Inferior parietal cortex (tissue), 1 donor: ENCODE measurements at regions not wholly inside any gene's neighbourhood (a gene's known extent, or its start where the extent isn't known, plus 50 kb on each side); places are given as distances from the start of the nearest gene placed in this dataset.
A peak's percentile ranks its signal among the peaks of the same experiment; 100 is the strongest.

Experiments
- DNase-seq: peaks from one replicate; pipeline ENCODE4 v3.0.0-alpha.2; 2016; ENCODE audit errors: extremely low spot score

- DNase-seq, result no peak
Observed at GRCh38 chr10:107847620-107848019, 683.1 kb upstream of the SORCS1 start.

DNA sequence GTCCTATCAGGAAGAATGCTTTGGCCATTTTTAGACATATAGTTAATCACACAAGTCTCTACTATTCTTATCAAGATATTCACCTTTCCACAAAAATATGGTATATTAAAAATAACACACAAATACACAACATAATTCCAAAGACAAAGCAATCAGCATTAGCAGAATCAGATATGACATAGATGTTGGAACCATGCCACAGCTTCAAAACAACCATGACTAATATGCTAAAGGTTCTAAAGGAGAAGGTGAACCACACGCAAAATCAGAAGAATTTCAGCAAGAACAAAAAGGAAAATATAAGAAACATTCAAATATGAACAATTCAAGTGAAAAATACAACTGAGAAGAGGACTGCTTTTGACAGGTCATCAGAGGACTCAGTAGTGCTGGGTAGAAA lies 670.2 kb upstream of the SORCS1 start:
- DNase-seq, result no peak

- no peak for DNase-seq
Observed at GRCh38 chr10:107831772-107832171, 667.3 kb upstream of the SORCS1 start.

DNA sequence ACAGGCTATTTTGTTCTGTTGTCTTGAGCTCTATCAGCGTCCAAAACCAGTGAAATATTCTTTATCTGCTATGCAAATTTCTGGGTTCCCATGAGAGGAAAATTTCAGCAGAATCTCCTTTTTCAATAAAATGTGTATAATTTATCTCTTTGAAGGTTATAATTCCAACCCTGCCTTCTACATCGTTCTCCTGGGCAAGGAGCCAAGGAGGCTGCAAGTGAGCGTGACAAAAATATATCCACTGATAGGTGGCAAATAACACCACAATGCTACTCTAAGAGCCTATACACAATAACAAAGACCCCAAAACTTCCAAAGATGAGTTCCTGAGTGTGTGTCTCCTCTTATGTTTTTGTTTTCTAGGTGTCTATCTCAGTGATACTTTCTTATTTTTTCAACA lies 664.7 kb upstream of the SORCS1 start:
- no peak for DNase-seq

- no peak for DNase-seq
Observed at GRCh38 chr10:107826171-107826570, 661.7 kb upstream of the SORCS1 start.

- DNase-seq, result peak; percentile 75
Observed at GRCh38 chr10:107814865-107815487, 650.5 kb upstream of the SORCS1 start.

DNA sequence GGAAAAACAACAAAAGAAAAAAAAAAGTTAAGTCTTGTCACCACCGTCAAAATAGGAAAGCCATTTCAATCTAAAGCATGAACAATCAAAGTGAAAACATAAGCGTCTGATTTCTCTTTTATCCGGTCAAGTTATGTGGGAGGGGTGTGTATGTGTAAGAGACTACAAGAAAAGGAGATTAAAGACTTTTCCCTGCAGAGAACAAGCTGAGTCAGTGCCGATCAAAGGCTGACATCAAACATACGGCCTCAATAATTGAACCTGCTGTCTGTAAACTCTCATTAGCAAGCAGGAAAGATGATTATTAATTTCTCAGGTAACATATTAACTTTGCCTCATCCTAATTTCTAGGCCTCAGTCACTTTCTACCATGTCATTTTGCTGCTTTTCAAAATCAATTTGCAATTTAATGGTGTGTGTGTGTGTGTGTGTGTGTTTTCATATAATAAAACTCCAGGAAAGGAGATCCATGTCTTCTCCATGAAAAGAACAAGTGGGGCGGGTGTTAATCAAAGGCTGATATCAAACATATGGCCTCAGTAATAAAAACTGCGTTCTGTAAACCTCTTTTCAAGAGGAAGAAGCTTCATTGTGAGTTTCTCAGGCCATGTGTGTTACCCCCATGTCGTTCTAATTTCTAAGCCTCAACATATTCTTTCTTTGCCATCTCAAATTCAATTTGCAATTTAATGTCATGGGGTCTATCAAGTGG lies 649.1 kb upstream of the SORCS1 start:
- no peak for DNase-seq

DNA sequence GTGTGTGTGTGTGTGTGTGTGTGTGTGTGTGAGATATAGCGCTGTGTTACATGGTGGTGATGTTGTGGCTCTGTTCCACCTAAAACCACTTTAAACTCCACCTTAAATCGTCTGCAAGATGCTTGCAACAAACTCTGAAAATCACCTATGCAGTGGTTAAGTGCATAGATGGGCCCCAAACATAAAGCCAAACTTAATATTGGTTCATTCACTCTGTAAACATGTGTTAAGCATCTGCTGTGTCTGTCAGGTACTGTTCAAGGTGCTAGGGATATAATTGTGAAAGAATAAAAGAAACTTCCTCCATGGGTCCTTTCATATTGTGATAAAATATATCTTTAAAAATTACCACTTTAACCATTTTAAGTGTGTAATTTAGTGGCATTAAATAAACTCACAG lies 645.4 kb upstream of the SORCS1 start:
- DNase-seq, result no peak

GRCh38 chr10:107807836-107808235 lies 643.3 kb upstream of the SORCS1 start:
- no peak for DNase-seq

- no peak for DNase-seq
Observed at GRCh38 chr10:107806026-107806425, 641.5 kb upstream of the SORCS1 start.

- DNase-seq, result no peak
Observed at GRCh38 chr10:107803546-107803945, 639.0 kb upstream of the SORCS1 start.

- DNase-seq, result no peak
Observed at GRCh38 chr10:107800061-107800460, 635.6 kb upstream of the SORCS1 start.

- no peak for DNase-seq
Observed at GRCh38 chr10:107790271-107790670, 625.8 kb upstream of the SORCS1 start.

DNA sequence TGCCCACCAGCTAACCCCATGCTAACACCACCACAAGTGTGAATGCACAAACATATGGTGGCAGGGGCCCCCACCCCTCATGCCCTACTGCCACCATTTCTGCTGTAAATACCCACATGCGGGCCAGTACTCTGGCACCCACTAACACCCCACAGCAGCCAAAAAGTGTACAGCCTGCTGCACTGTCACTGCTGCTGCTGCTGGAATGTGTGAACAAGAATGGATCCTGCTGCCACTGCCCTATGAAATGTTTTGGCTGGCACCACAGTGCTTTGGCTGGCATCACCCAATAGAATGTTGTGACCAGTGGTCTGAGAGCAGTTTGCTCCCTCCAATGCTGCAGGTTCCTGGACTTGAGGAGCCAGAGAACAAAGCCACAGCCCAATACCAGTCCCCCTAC lies 606.6 kb upstream of the SORCS1 start:
- DNase-seq, result no peak

DNA sequence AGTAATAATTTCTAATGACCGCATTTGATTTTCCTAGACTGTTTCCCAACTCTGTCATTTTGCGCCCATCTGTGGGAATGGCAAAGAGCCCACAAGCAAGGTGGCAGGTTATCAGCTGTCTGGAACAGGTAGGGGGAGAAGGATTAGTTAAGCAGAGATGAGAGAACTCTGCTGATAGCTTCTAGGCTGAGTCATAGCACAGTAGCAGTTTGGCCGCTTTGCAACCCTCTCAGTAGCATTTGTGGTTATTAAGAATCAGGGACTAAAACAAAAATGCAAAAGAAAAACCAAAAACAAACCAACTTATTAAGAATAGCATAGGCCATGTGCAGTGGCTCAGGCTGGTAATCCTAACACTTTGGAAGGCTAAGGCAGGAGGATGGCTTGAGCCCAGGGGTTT lies 602.7 kb upstream of the SORCS1 start:
- DNase-seq, result no peak

DNA sequence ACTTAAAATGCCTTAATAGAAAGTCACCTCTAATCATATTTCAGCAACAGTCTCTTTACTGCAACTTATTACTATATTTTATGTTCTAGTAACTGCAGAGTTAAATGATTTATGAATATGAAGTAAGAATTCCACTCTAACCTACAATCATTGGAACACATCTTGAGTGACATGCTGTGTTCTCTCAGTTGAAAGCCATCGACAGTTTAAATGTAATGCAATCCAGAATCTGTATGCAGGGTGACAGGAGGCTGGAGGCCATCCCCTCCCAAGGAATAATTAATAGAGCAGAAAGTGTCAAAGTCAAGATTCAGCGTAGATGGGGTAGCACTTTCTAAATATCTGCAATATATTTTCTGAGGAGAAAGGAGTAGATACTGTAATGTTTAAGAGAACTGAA lies 590.3 kb upstream of the SORCS1 start:
- DNase-seq, result no peak

DNA sequence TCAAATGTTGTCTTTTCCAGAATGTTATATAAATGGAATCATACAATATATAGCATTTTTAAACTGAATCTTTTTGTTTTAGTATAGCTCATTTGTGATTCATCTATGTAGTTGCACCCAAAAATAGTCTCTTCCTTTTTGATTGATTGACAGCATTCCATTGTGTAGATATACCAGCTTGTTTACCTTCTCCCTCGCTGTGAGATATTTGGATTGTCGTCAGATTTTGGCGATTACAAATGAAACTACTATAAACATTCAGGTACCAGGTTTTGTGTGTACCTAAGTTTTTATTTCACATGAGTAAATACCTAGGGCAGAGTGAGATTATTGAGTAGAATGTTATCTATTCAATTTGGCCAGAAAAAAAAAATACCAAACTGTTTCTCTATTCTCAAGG lies 584.7 kb upstream of the SORCS1 start:
- DNase-seq, result no peak

DNA sequence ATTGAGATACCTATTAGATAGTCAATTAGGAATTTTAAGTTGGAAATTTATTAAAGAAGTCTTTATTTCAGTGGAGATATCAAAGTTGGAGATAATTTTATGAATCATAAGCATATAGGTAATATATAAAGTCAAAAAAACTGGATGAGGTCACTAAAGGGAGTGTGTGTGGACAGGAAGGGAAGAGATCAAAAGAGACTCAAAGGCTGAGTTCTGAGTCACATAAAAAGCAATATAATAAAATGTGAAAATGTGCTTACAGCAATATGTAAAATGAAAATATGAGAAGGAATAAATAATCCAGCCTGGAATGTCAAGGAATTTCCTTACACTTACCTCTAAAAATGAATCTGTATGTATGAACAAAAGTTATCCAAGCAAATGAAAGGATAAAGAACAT lies 583.3 kb upstream of the SORCS1 start:
- no peak for DNase-seq

GRCh38 chr10:107741971-107742370 lies 577.5 kb upstream of the SORCS1 start:
- no peak for DNase-seq

DNA sequence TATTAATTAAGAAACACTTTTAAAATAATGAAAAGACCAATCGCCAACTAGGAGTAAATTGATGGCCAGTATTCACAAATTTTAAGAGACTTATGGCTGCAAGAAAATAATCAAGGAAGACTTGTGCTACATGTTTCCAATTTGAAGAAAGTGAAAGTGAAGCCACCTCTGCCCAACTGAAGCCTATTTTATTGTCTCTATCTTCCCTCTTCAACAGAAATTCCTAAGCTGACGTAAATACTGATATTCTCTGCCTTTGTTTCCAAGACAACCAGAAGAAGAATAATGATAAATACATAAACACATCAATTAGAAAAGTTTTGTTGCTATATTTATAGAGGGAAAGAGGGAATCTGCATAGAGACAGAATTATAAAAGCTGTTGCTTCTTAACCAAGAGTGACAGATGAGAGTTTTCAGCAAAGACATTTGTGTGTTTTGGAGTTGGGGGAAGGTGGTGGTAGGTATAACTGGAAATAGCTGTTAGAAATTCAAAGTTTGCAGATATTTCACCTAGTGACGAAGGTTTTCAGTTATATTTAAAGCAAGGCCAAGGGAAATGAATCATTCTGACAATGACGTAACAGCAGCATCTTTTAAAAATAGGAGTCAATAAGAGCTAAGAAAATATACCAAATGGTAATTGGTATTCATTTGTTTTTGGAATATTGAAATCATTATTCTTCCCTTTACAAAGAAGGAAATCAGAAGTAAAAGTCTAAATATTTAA lies 576.6 kb upstream of the SORCS1 start:
- DNase-seq, result no peak

- DNase-seq, result no peak
Observed at GRCh38 chr10:107739951-107740350, 575.4 kb upstream of the SORCS1 start.

DNA sequence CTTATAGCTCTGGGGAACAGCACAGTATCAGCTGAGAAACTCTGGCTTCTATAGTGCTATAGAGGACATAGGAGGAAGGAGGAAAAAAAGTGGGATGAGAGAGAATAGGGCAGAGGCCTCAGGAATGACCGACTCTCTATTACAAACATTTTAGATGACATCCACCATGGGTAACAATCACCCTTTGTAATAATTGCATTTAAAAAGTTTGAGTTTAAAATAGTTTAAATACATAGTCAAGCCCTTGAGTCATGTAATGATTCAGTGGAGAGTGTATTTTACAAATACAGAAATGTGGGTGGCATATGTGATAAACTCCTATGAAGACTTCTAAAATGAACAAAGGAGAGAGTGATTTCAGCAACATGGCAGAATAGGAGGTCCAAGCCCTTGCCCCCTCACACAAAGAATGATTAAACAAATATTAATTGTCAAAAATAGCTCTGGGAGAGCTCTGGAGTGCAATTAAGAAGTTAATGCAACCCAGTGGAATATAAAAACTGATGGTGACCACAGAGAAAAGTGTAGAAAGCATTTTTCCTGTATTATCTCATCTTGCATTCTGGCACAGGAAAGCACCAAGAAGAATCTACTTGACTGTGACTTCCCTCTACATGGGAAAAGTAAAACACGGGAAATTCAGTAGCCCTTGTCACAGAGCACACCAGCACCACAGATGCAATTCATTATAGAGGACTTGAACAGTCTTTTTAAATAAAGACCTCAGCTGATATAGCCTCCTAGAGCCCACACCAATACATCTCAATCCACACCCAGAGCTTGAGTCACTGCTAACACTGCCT lies 569.0 kb upstream of the SORCS1 start:
- DNase-seq, result no peak
